NCI-H226 (cell line): ENCODE measurements at regions not wholly inside any gene's neighbourhood (a gene's known extent, or its start where the extent isn't known, plus 50 kb on each side); places are given as distances from the start of the nearest gene placed in this dataset.

ENCODE experiments used
- DNase-seq: peaks from one replicate; pipeline ENCODE4 v3.0.0-alpha.2; 2015

- DNase-seq: no peak
Measured at GRCh38 chr12:22994316-22994675, 369.3 kb downstream of the ETNK1 start.

- DNase-seq: no peak
Measured at GRCh38 chr12:23001487-23001886, 376.5 kb downstream of the ETNK1 start.

GRCh38 chr12:23002381-23002780 is 377.4 kb downstream of the ETNK1 start:
- DNase-seq: no peak

GRCh38 chr12:23004473-23005020 is 379.6 kb downstream of the ETNK1 start:
- DNase-seq: no peak

GRCh38 chr12:23005387-23005786 is 380.4 kb downstream of the ETNK1 start:
- DNase-seq: no peak

- DNase-seq: no peak
Measured at GRCh38 chr12:23006413-23006812, 381.4 kb downstream of the ETNK1 start.

- DNase-seq: no peak
Measured at GRCh38 chr12:23008623-23009022, 383.7 kb downstream of the ETNK1 start.

- DNase-seq: no peak
Measured at GRCh38 chr12:23014749-23015148, 389.8 kb downstream of the ETNK1 start.

GRCh38 chr12:23025372-23026016 is 400.5 kb downstream of the ETNK1 start:
- no peak for DNase-seq

- no peak for DNase-seq
Measured at GRCh38 chr12:23028158-23028802, 403.3 kb downstream of the ETNK1 start.

- no peak for DNase-seq
Measured at GRCh38 chr12:23029185-23029584, 404.2 kb downstream of the ETNK1 start.

- DNase-seq: no peak
Measured at GRCh38 chr12:23039834-23040233, 414.9 kb downstream of the ETNK1 start.

- DNase-seq: no peak
Measured at GRCh38 chr12:23041774-23042173, 416.8 kb downstream of the ETNK1 start.

GRCh38 chr12:23043646-23044045 is 418.7 kb downstream of the ETNK1 start:
- DNase-seq: no peak

GRCh38 chr12:23049180-23049579 is 424.2 kb downstream of the ETNK1 start:
- no peak for DNase-seq

GRCh38 chr12:23055004-23055403 is 430.0 kb downstream of the ETNK1 start:
- DNase-seq: no peak

GRCh38 chr12:23057571-23057970 is 432.6 kb downstream of the ETNK1 start:
- DNase-seq: no peak

- DNase-seq: no peak
Measured at GRCh38 chr12:23060161-23060560, 435.2 kb downstream of the ETNK1 start.

- no peak for DNase-seq
Measured at GRCh38 chr12:23063206-23063605, 438.2 kb downstream of the ETNK1 start.

GRCh38 chr12:23066095-23066494 is 441.1 kb downstream of the ETNK1 start:
- no peak for DNase-seq

- no peak for DNase-seq
Measured at GRCh38 chr12:23083267-23083666, 458.3 kb downstream of the ETNK1 start.

GRCh38 chr12:23084236-23084995 is 459.4 kb downstream of the ETNK1 start:
- no peak for DNase-seq

GRCh38 chr12:23088594-23088993 is 463.6 kb downstream of the ETNK1 start:
- DNase-seq: no peak

GRCh38 chr12:23093488-23093887 is 468.5 kb downstream of the ETNK1 start:
- DNase-seq: no peak
